ENCODE measurements at regions not wholly inside any gene's neighbourhood (a gene's known extent, or its start where the extent isn't known, plus 50 kb on each side); places are given as distances from the start of the nearest gene placed in this dataset.

GRCh38 chr20:50350510-50351249, 159.5 kb upstream of the PTPN1 start:
- Histone ChIP-seq H3K27ac (ENCODE audit: insufficient read depth, low read length, poor library complexity, severe bottlenecking) (no peak overlapping the region), H3K27me3 (ENCODE audit: control insufficient read depth, insufficient read depth, low read length) (no peaks in the 10 kb centered on the region), H3K4me3 (ENCODE audit: low read depth, low read length) (no peak overlapping the region), H3K9me3 (ENCODE audit: control insufficient read depth in 2 of 2, low read length in 2 of 2) (no peaks in the 10 kb centered on the region), H3K4me1 (ENCODE audit: control insufficient read depth, insufficient read depth, low read length, poor library complexity, severe bottlenecking) (peaks cover 3% of the 10 kb centered on the region), H3K36me3 (ENCODE audit: control insufficient read depth, insufficient read depth, low read length) (no peaks in the 10 kb centered on the region)
- DNase-seq (no peak), ATAC-seq (ENCODE audit: low read depth in 2 of 2) (no peak)
- no peak overlapping the region for H3K4me3 Mint-ChIP-seq
- no peak overlapping the region for H3K27ac Mint-ChIP-seq
- peaks cover 25% of the 10 kb centered on the region for H3K27me3 Mint-ChIP-seq
- H3K36me3 Mint-ChIP-seq = no peaks in the 10 kb centered on the region
- peaks cover 0 to 8% (median 2%) of the 10 kb centered on the region in 4 donors for H3K4me1 Mint-ChIP-seq
- peaks cover 0 to 1% (median 0%) of the 10 kb centered on the region in 7 donors for H3K9me3 Mint-ChIP-seq

- Mint-ChIP-seq H3K4me3 (no peak overlapping the region), H3K9me3 (peaks cover 0 to 1% (median 0%) of the 10 kb centered on the region in 7 donors), H3K4me1 (peaks cover 0 to 4% (median 0%) of the 10 kb centered on the region in 4 donors), H3K27ac (no peak overlapping the region), H3K27me3 (peaks cover 22% of the 10 kb centered on the region), H3K36me3 (no peaks in the 10 kb centered on the region)
- no peak for ATAC-seq (ENCODE audit: low read depth in 2 of 2)
- Histone ChIP-seq H3K9me3 (ENCODE audit: control insufficient read depth in 2 of 2, low read length in 2 of 2) (no peaks in the 10 kb centered on the region), H3K4me3 (ENCODE audit: low read depth, low read length) (no peak overlapping the region), H3K27me3 (ENCODE audit: control insufficient read depth, insufficient read depth, low read length) (no peaks in the 10 kb centered on the region), H3K4me1 (ENCODE audit: control insufficient read depth, insufficient read depth, low read length, poor library complexity, severe bottlenecking) (peaks cover 3% of the 10 kb centered on the region), H3K36me3 (ENCODE audit: control insufficient read depth, insufficient read depth, low read length) (no peaks in the 10 kb centered on the region), H3K27ac (ENCODE audit: insufficient read depth, low read length, poor library complexity, severe bottlenecking) (no peak overlapping the region)
- DNase-seq = no peak
Observed at GRCh38 chr20:50351541-50351940, 158.6 kb upstream of the PTPN1 start.

GRCh38 chr20:50353289-50353961, 156.8 kb upstream of the PTPN1 start:
- DNase-seq (no peak), ATAC-seq (ENCODE audit: low read depth in 2 of 2) (no peak)
- Histone ChIP-seq H3K4me3 (ENCODE audit: low read depth, low read length) (no peak overlapping the region), H3K9me3 (ENCODE audit: control insufficient read depth in 2 of 2, low read length in 2 of 2) (no peaks in the 10 kb centered on the region), H3K36me3 (ENCODE audit: control insufficient read depth, insufficient read depth, low read length) (no peaks in the 10 kb centered on the region), H3K4me1 (ENCODE audit: control insufficient read depth, insufficient read depth, low read length, poor library complexity, severe bottlenecking) (peaks cover 3% of the 10 kb centered on the region), H3K27ac (ENCODE audit: insufficient read depth, low read length, poor library complexity, severe bottlenecking) (no peak overlapping the region), H3K27me3 (ENCODE audit: control insufficient read depth, insufficient read depth, low read length) (no peaks in the 10 kb centered on the region)
- Mint-ChIP-seq H3K4me3 (no peak overlapping the region), H3K36me3 (no peaks in the 10 kb centered on the region), H3K4me1 (peaks cover 0 to 3% (median 0%) of the 10 kb centered on the region in 4 donors), H3K27me3 (peaks cover 18% of the 10 kb centered on the region), H3K9me3 (peaks cover 0 to 1% (median 0%) of the 10 kb centered on the region in 7 donors), H3K27ac (no peak overlapping the region)

GRCh38 chr20:50354721-50355589, 155.2 kb upstream of the PTPN1 start:
- ATAC-seq (ENCODE audit: low read depth in 2 of 2) = no peak
- Mint-ChIP-seq H3K27ac (no peak overlapping the region), H3K27me3 (peaks cover 18% of the 10 kb centered on the region)

GRCh38 chr20:50355590-50356524, 154.3 kb upstream of the PTPN1 start:
- H3K27ac Mint-ChIP-seq = no peak overlapping the region
- Histone ChIP-seq H3K27ac (ENCODE audit: insufficient read depth, low read length, poor library complexity, severe bottlenecking) (no peak overlapping the region), H3K27me3 (ENCODE audit: control insufficient read depth, insufficient read depth, low read length) (no peaks in the 10 kb centered on the region), H3K4me3 (ENCODE audit: low read depth, low read length) (no peak overlapping the region), H3K36me3 (ENCODE audit: control insufficient read depth, insufficient read depth, low read length) (no peaks in the 10 kb centered on the region), H3K9me3 (ENCODE audit: control insufficient read depth in 2 of 2, low read length in 2 of 2) (no peaks in the 10 kb centered on the region), H3K4me1 (ENCODE audit: control insufficient read depth, insufficient read depth, low read length, poor library complexity, severe bottlenecking) (peaks cover 3% of the 10 kb centered on the region)
- H3K4me1 Mint-ChIP-seq = peaks cover 0 to 3% (median 0%) of the 10 kb centered on the region in 4 donors
- H3K36me3 Mint-ChIP-seq = no peaks in the 10 kb centered on the region
- ATAC-seq (ENCODE audit: low read depth in 2 of 2) = no peak
- H3K4me3 Mint-ChIP-seq = no peak overlapping the region
- no peak for DNase-seq
- H3K9me3 Mint-ChIP-seq = peaks cover 0 to 1% (median 0%) of the 10 kb centered on the region in 7 donors
- peaks cover 16% of the 10 kb centered on the region for H3K27me3 Mint-ChIP-seq

More at GRCh38 chr20:50354721-50355589, 155.2 kb upstream of the PTPN1 start:
- no peaks in the 10 kb centered on the region for H3K9me3 ChIP-seq (ENCODE audit: control insufficient read depth in 2 of 2, low read length in 2 of 2)
- H3K36me3 Mint-ChIP-seq = no peaks in the 10 kb centered on the region
- peaks cover 3% of the 10 kb centered on the region for H3K4me1 ChIP-seq (ENCODE audit: control insufficient read depth, insufficient read depth, low read length, poor library complexity, severe bottlenecking)
- H3K9me3 Mint-ChIP-seq = peaks cover 0 to 1% (median 0%) of the 10 kb centered on the region in 7 donors
- H3K4me3 ChIP-seq (ENCODE audit: low read depth, low read length) = no peak overlapping the region
- DNase-seq = no peak
- peaks cover 0 to 3% (median 0%) of the 10 kb centered on the region in 4 donors for H3K4me1 Mint-ChIP-seq
- H3K27ac ChIP-seq (ENCODE audit: insufficient read depth, low read length, poor library complexity, severe bottlenecking) = no peak overlapping the region
- no peak overlapping the region for H3K4me3 Mint-ChIP-seq
- H3K27me3 ChIP-seq (ENCODE audit: control insufficient read depth, insufficient read depth, low read length) = no peaks in the 10 kb centered on the region
- H3K36me3 ChIP-seq (ENCODE audit: control insufficient read depth, insufficient read depth, low read length) = no peaks in the 10 kb centered on the region

GRCh38 chr20:50356525-50356885, 153.7 kb upstream of the PTPN1 start:
- Mint-ChIP-seq H3K27ac (no peak overlapping the region), H3K4me1 (peaks cover 0 to 3% (median 0%) of the 10 kb centered on the region in 4 donors)
- ATAC-seq (ENCODE audit: low read depth in 2 of 2) = no peak

More at GRCh38 chr20:50356525-50356885, 153.7 kb upstream of the PTPN1 start:
- Histone ChIP-seq H3K9me3 (ENCODE audit: control insufficient read depth in 2 of 2, low read length in 2 of 2) (no peaks in the 10 kb centered on the region), H3K27me3 (ENCODE audit: control insufficient read depth, insufficient read depth, low read length) (no peaks in the 10 kb centered on the region), H3K27ac (ENCODE audit: insufficient read depth, low read length, poor library complexity, severe bottlenecking) (no peak overlapping the region), H3K4me3 (ENCODE audit: low read depth, low read length) (no peak overlapping the region), H3K36me3 (ENCODE audit: control insufficient read depth, insufficient read depth, low read length) (no peaks in the 10 kb centered on the region), H3K4me1 (ENCODE audit: control insufficient read depth, insufficient read depth, low read length, poor library complexity, severe bottlenecking) (peaks cover 3% of the 10 kb centered on the region)
- Mint-ChIP-seq H3K27me3 (peaks cover 13% of the 10 kb centered on the region), H3K9me3 (no peaks in the 10 kb centered on the region), H3K4me3 (no peak overlapping the region), H3K36me3 (no peaks in the 10 kb centered on the region)
- no peak for DNase-seq

Data from CD4-positive, CD25-positive, alpha-beta regulatory T cell (primary cell).